ENCODE measurements at regions not wholly inside any gene's neighbourhood (a gene's known extent, or its start where the extent isn't known, plus 50 kb on each side); places are given as distances from the start of the nearest gene placed in this dataset.

DNA sequence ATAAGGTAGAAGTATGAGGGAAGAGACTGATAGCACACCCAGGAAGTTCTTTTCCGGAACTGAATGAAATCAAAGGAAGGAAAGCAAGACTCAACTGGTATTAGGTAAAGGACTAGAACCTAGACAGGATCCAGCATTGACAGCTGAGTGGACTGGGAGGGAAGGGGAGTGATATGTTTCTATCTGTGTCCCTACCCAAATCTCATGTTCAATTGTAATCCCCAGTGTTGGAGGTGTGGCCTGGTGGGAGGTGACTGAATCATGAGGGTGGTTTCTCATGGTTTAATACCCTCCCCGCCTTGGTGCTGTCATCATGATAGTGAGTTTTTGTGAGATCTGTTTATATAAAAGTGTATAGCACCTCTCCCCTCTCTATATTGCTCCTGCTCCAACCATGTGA lies 415.9 kb upstream of the KCNMB2 start:
- no peak for TF ChIP-seq JUN (IDR thresholded peaks at IDR 0.05; ENCODE audit: low read depth, low read length)
- TF ChIP-seq TAF1 (IDR thresholded peaks at IDR 0.05; ENCODE audit: low read depth, low read length): no peak
- TF ChIP-seq POLR2AphosphoS5 (IDR thresholded peaks at IDR 0.05; ENCODE audit: low read depth, low read length): no peak
- TF ChIP-seq, protein P1, sequence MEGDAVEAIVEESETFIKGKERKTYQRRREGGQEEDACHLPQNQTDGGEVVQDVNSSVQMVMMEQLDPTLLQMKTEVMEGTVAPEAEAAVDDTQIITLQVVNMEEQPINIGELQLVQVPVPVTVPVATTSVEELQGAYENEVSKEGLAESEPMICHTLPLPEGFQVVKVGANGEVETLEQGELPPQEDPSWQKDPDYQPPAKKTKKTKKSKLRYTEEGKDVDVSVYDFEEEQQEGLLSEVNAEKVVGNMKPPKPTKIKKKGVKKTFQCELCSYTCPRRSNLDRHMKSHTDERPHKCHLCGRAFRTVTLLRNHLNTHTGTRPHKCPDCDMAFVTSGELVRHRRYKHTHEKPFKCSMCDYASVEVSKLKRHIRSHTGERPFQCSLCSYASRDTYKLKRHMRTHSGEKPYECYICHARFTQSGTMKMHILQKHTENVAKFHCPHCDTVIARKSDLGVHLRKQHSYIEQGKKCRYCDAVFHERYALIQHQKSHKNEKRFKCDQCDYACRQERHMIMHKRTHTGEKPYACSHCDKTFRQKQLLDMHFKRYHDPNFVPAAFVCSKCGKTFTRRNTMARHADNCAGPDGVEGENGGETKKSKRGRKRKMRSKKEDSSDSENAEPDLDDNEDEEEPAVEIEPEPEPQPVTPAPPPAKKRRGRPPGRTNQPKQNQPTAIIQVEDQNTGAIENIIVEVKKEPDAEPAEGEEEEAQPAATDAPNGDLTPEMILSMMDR (IDR thresholded peaks at IDR 0.05; ENCODE audit: control extremely low read depth in 1 of 3, insufficient read depth in 1 of 3, low read depth in 1 of 3, low read length in 3 of 3): no peak
- no peak for TF ChIP-seq RXRA (IDR thresholded peaks at IDR 0.05; ENCODE audit: insufficient read depth, low read depth, low read length)
- TF ChIP-seq RAD21 (IDR thresholded peaks at IDR 0.05 in 1 of 2, conservative IDR thresholded peaks at IDR 0.05 in 1 of 2; ENCODE audit: low read depth in 2 of 2, low read length in 2 of 2): no peak
- no peak for TF ChIP-seq EZH2 (IDR thresholded peaks at IDR 0.05; ENCODE audit: low read depth, low read length, severe bottlenecking)
- TF ChIP-seq GABPA (IDR thresholded peaks at IDR 0.05; ENCODE audit: borderline replicate concordance, insufficient read depth, low read length): no peak
- no peak for TF ChIP-seq CEBPB (IDR thresholded peaks at IDR 0.05; ENCODE audit: low read depth, low read length)
- no peak for TF ChIP-seq ZNF274 (IDR thresholded peaks at IDR 0.05; ENCODE audit: borderline replicate concordance, extremely low read depth, low read length)
